IMR-90 (cell line): ENCODE measurements at regions not wholly inside any gene's neighbourhood (a gene's known extent, or its start where the extent isn't known, plus 50 kb on each side); places are given as distances from the start of the nearest gene placed in this dataset.

ENCODE experiments used
- ATAC-seq: fragments of 200-7000 bp; cut with Tn5 transposase; 2 replicates; pipeline ENCODE4 v1.9.1; 2020; ENCODE audit warnings: low read depth, mild to moderate bottlenecking, moderate library complexity
- BruUV-seq: library from RNA; stranded (reverse); fragments of 400-500 nt; replicated peaks from 2 replicates; lab custom pipeline; 2021; lab: Mats Ljungman, UMichigan
- CTCF ChIA-PET: fragments of 300-600 bp; formaldehyde crosslinking; extraction: SDS; loops from one replicate; lab custom pipeline; 2021; ENCODE audit warnings: antibody characterized with exemption; lab: Yijun Ruan, JAX
- POLR2A ChIA-PET: fragments of 300-600 bp; sonication (Branson Sonifier 250); formaldehyde crosslinking; loops from one replicate; lab custom pipeline; 2022; ENCODE audit warnings: antibody characterized with exemption; ENCODE audit not compliant: unreplicated experiment; lab: Charles Lee
- DNase-seq: peaks from one replicate; pipeline ENCODE4 v3.0.0; 2013
- H2AFZ ChIP-seq: replicated peaks from 2 replicates; pipeline ENCODE3; 2013; ENCODE audit warnings: low read length, mild to moderate bottlenecking; ENCODE audit not compliant: poor library complexity
- H2AK5ac ChIP-seq: 2 replicates; pipeline ENCODE4 v1.6.1; 2013; ENCODE audit warnings: low read depth, low read length, inconsistent platforms
- H2AK9ac ChIP-seq: replicated peaks from 2 replicates; pipeline ENCODE3; 2013; ENCODE audit warnings: mild to moderate bottlenecking, low read depth, low read length, moderate library complexity; ENCODE audit not compliant: poor library complexity
- H2BK120ac ChIP-seq: 2 replicates; pipeline ENCODE4 v1.6.1; 2013; ENCODE audit warnings: low read depth, low read length, inconsistent platforms
- H2BK15ac ChIP-seq: 3 replicates; pipeline ENCODE4 v1.6.1; 2013; ENCODE audit warnings: low read depth, low read length, inconsistent platforms
- H2BK20ac ChIP-seq: 2 replicates; pipeline ENCODE4 v1.6.1; 2013; ENCODE audit warnings: low read depth, mild to moderate bottlenecking, inconsistent platforms, low read length, moderate library complexity
- H2BK5ac ChIP-seq: 2 replicates; pipeline ENCODE4 v1.6.1; 2013; ENCODE audit warnings: mild to moderate bottlenecking, low read depth, low read length, inconsistent platforms; ENCODE audit not compliant: poor library complexity, severe bottlenecking
- H3K14ac ChIP-seq: replicated peaks from 2 replicates; pipeline ENCODE4 v1.6.1; 2013; ENCODE audit warnings: low read depth, low read length, inconsistent platforms
- H3K18ac ChIP-seq: 2 replicates; pipeline ENCODE4 v1.6.1; 2013; ENCODE audit warnings: low read depth, low read length, control low read depth
- H3K23ac ChIP-seq: 2 replicates; pipeline ENCODE4 v1.6.1; 2013; ENCODE audit warnings: low read depth, low read length, inconsistent platforms
- H3K27ac ChIP-seq: 2 replicates; pipeline ENCODE4 v1.5.1; 2013; ENCODE audit warnings: mild to moderate bottlenecking, control low read depth, low read length; ENCODE audit not compliant: insufficient read depth
- H3K27me3 ChIP-seq: 2 replicates; pipeline ENCODE4 v1.6.1; 2013; ENCODE audit warnings: low read length; ENCODE audit not compliant: control insufficient read depth, insufficient read depth
- H3K36me3 ChIP-seq: 2 replicates; pipeline ENCODE4 v1.6.1; 2013; ENCODE audit warnings: low read length, mixed read lengths; ENCODE audit not compliant: control insufficient read depth, insufficient read depth
- H3K4ac ChIP-seq: 2 replicates; pipeline ENCODE4 v1.6.1; 2013; ENCODE audit warnings: low read depth, low read length, inconsistent platforms
- H3K4me1 ChIP-seq: 2 replicates; pipeline ENCODE4 v1.6.1; 2013; ENCODE audit warnings: low read length, mixed read lengths; ENCODE audit not compliant: control insufficient read depth, insufficient read depth
- H3K4me2 ChIP-seq: 2 replicates; pipeline ENCODE4 v1.6.1; 2013; ENCODE audit warnings: low read depth, mild to moderate bottlenecking, control low read depth, low read length, moderate library complexity
- H3K4me3 ChIP-seq: 2 replicates; pipeline ENCODE4 v1.5.1; 2013; ENCODE audit warnings: low read depth, mild to moderate bottlenecking, control low read depth, low read length, moderate library complexity; ENCODE audit not compliant: insufficient read depth
- H3K56ac ChIP-seq: 2 replicates; pipeline ENCODE4 v1.6.1; 2013; ENCODE audit warnings: low read length, inconsistent platforms; ENCODE audit not compliant: insufficient read depth; ENCODE audit errors: extremely low read depth
- H3K79me1 ChIP-seq, 2 experiments: 2 replicates each; pipeline ENCODE4 v1.6.1; 2013; ENCODE audit warnings: low read length in 2 of 2, inconsistent platforms in 1 of 2, low read depth in 1 of 2
- H3K9ac ChIP-seq: 2 replicates; pipeline ENCODE4 v1.6.1; 2013; ENCODE audit warnings: low read depth, low read length, control low read depth
- H3K9me1 ChIP-seq: 2 replicates; pipeline ENCODE4 v1.6.1; 2013; ENCODE audit warnings: low read length, inconsistent platforms; ENCODE audit not compliant: insufficient read depth
- H3K9me3 ChIP-seq: 2 replicates; pipeline ENCODE4 v1.6.1; 2013; ENCODE audit warnings: low read length; ENCODE audit not compliant: control insufficient read depth, insufficient read depth
- H4K20me1 ChIP-seq: 2 replicates; pipeline ENCODE4 v1.6.1; 2013; ENCODE audit warnings: low read length, inconsistent platforms; ENCODE audit not compliant: insufficient read depth
- H4K5ac ChIP-seq: 2 replicates; pipeline ENCODE4 v1.6.1; 2013; ENCODE audit warnings: mild to moderate bottlenecking, low read depth, low read length, control low read depth
- H4K8ac ChIP-seq, 2 experiments: 2 replicates each; pipeline ENCODE4 v1.6.1; 2013; ENCODE audit warnings: low read depth in 2 of 2, low read length in 2 of 2, control low read depth in 1 of 2, inconsistent platforms in 1 of 2
- H4K91ac ChIP-seq: 2 replicates; pipeline ENCODE4 v1.6.1; 2013; ENCODE audit warnings: low read depth, low read length, inconsistent platforms; ENCODE audit not compliant: insufficient read depth
- BHLHE40 ChIP-seq: fragments of 150-350 bp; IDR thresholded peaks from 2 replicates; pipeline ENCODE4 v1.6.1; 2016; ENCODE audit warnings: mild to moderate bottlenecking, low read depth, low read length
- CEBPB ChIP-seq: IDR thresholded peaks from 2 replicates; pipeline ENCODE4 v1.6.1; 2012; ENCODE audit warnings: low read depth, low read length, improper control_type of control experiment
- CHD1 ChIP-seq: IDR thresholded peaks from 2 replicates; pipeline ENCODE4 v1.6.1; 2012; ENCODE audit warnings: low read depth, low read length, improper control_type of control experiment
- FOS ChIP-seq: fragments of 150-350 bp; IDR thresholded peaks from 2 replicates; pipeline ENCODE4 v1.6.1; 2016; ENCODE audit warnings: low read depth, low read length
- MAFK ChIP-seq: IDR thresholded peaks from 2 replicates; pipeline ENCODE4 v1.6.1; 2012; ENCODE audit warnings: low read depth, low read length, improper control_type of control experiment
- MAZ ChIP-seq: IDR thresholded peaks from 2 replicates; pipeline ENCODE4 v1.6.1; 2012; ENCODE audit warnings: low read depth, mild to moderate bottlenecking, low read length, improper control_type of control experiment, moderate library complexity, borderline replicate concordance
- MXI1 ChIP-seq: IDR thresholded peaks from 2 replicates; pipeline ENCODE4 v1.6.1; 2012; ENCODE audit warnings: low read depth, mild to moderate bottlenecking, low read length, moderate library complexity, borderline replicate concordance
- POLR2A ChIP-seq: IDR thresholded peaks from 2 replicates; pipeline ENCODE4 v1.6.1; 2012; ENCODE audit warnings: mild to moderate bottlenecking, low read depth, low read length
- RFX5 ChIP-seq: IDR thresholded peaks from 2 replicates; pipeline ENCODE4 v1.8.0; 2012; ENCODE audit warnings: low read depth, mild to moderate bottlenecking, low read length, moderate library complexity
- WGBS, 2 experiments: methylation state at CpG; one replicate each; pipeline versions ENCODE4 v1.1.5 to v1.1.7; 2013; ENCODE audit warnings: missing lambda C conversion rate in 2 of 2; ENCODE audit not compliant: insufficient read length in 1 of 2; ENCODE audit errors: extremely low coverage in 2 of 2; 5-methylcytosine and 5-hydroxymethylcytosine counted together
- dilution Hi-C: fragments of 300-500 bp; cut with HindIII; formaldehyde crosslinking; loops from one replicate; pipeline ENCODE4 v1.14.3; 2018; ENCODE audit warnings: low sequenced_read_pairs; ENCODE audit not compliant: unreplicated experiment
- in situ Hi-C: fragments of 300-500 bp; cut with MboI; formaldehyde crosslinking; loops from 3 replicates; pipeline ENCODE4 v1.14.3; 2019; ENCODE audit warnings: low sequenced_read_pairs, inconsistent platforms, mixed read lengths
- intact Hi-C: fragments of 100-400 bp; cut with micrococcal nuclease; formaldehyde crosslinking; loops from 2 replicates; pipeline ENCODE4 v1.10.0; 2022
- TF ChIP-seq, protein P1 (sequence below): fragments of 150-350 bp; IDR thresholded peaks from 2 replicates; pipeline ENCODE4 v1.6.1; 2016; ENCODE audit warnings: low read depth, mild to moderate bottlenecking, low read length, moderate library complexity, borderline replicate concordance
- TF ChIP-seq, protein P2 (sequence below): fragments of 150-350 bp; IDR thresholded peaks from 2 replicates; pipeline ENCODE4 v1.6.1; 2017; ENCODE audit warnings: mild to moderate bottlenecking, antibody characterized with exemption, low read length, low read depth
- TF ChIP-seq, protein P3 (sequence below): conservative IDR thresholded peaks from 2 replicates; pipeline ENCODE4 v1.5.1; 2012; ENCODE audit warnings: mild to moderate bottlenecking, low read depth, low read length, improper control_type of control experiment

DNA sequence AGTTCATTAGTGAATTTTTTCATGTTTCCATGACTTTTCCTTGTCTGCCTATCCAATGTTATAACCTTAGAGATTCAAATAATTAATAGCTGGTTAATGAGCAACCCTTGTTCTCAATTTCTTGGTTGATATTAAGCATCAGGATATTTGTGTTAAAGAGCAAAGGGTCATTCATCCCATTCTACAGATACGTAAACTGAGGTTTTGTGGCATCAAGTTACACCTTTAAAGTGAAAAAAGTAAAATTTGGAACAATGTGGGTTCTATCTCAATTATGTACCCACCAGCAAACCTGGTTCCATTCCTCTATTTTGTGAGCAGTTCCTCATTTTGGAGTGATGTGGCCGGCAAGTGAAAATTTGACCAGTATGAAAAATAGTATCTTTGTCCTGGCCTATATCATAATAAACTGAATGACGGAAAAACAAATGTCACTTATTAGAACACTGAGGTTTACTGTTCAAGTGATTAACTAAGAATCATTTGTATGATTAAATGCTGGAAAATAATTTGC, 220.5 kb upstream of the ATP5MC3 start:
- BruUV-seq, result no TSS peak
- CTCF ChIA-PET, result no interaction called here
- H2BK120ac ChIP-seq, result no peak overlapping the region
- no peak overlapping the region for H2AFZ ChIP-seq
- intact Hi-C loops (no loop called here), in situ Hi-C loops (no loop called here), dilution Hi-C loops (no loop called here)
- no peak overlapping the region for H3K27ac ChIP-seq
- H3K4ac ChIP-seq, result no peak overlapping the region
- no peak overlapping the region for H3K9ac ChIP-seq
- TF ChIP-seq CEBPB, result no peak
- no peak for TF ChIP-seq BHLHE40
- no peak for TF ChIP-seq FOS
- TF ChIP-seq RFX5, result no peak
- TF ChIP-seq, protein P1, sequence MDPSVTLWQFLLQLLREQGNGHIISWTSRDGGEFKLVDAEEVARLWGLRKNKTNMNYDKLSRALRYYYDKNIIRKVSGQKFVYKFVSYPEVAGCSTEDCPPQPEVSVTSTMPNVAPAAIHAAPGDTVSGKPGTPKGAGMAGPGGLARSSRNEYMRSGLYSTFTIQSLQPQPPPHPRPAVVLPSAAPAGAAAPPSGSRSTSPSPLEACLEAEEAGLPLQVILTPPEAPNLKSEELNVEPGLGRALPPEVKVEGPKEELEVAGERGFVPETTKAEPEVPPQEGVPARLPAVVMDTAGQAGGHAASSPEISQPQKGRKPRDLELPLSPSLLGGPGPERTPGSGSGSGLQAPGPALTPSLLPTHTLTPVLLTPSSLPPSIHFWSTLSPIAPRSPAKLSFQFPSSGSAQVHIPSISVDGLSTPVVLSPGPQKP, result no peak
- TF ChIP-seq POLR2A, result no peak
- TF ChIP-seq MAFK, result no peak
- TF ChIP-seq MAZ, result no peak
- TF ChIP-seq, protein P2, sequence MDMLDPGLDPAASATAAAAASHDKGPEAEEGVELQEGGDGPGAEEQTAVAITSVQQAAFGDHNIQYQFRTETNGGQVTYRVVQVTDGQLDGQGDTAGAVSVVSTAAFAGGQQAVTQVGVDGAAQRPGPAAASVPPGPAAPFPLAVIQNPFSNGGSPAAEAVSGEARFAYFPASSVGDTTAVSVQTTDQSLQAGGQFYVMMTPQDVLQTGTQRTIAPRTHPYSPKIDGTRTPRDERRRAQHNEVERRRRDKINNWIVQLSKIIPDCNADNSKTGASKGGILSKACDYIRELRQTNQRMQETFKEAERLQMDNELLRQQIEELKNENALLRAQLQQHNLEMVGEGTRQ, result no peak
- TF ChIP-seq, protein P3, sequence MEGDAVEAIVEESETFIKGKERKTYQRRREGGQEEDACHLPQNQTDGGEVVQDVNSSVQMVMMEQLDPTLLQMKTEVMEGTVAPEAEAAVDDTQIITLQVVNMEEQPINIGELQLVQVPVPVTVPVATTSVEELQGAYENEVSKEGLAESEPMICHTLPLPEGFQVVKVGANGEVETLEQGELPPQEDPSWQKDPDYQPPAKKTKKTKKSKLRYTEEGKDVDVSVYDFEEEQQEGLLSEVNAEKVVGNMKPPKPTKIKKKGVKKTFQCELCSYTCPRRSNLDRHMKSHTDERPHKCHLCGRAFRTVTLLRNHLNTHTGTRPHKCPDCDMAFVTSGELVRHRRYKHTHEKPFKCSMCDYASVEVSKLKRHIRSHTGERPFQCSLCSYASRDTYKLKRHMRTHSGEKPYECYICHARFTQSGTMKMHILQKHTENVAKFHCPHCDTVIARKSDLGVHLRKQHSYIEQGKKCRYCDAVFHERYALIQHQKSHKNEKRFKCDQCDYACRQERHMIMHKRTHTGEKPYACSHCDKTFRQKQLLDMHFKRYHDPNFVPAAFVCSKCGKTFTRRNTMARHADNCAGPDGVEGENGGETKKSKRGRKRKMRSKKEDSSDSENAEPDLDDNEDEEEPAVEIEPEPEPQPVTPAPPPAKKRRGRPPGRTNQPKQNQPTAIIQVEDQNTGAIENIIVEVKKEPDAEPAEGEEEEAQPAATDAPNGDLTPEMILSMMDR, result no peak
- no peak for TF ChIP-seq CHD1
- no peak for TF ChIP-seq MXI1
- POLR2A ChIA-PET, result no interaction called here
- H3K9me3 ChIP-seq, result no peaks in the 10 kb centered on the region
- H3K4me1 ChIP-seq, result no peaks in the 10 kb centered on the region
- H3K79me1 ChIP-seq, result no peaks in the 10 kb centered on the region
- H3K4me3 ChIP-seq, result no peak overlapping the region
- H2AK5ac ChIP-seq, result no peak overlapping the region
- H2BK5ac ChIP-seq, result no peak overlapping the region
- no peak overlapping the region for H4K5ac ChIP-seq
- H3K27me3 ChIP-seq, result no peaks in the 10 kb centered on the region
- no peak overlapping the region for H4K91ac ChIP-seq
- no peak overlapping the region for H2BK15ac ChIP-seq
- H3K56ac ChIP-seq, result no peak overlapping the region
- H2BK20ac ChIP-seq, result no peak overlapping the region
- no peak overlapping the region for H3K14ac ChIP-seq
- H3K36me3 ChIP-seq, result no peaks in the 10 kb centered on the region
- H2AK9ac ChIP-seq, result no peak overlapping the region
- no peak overlapping the region for H3K23ac ChIP-seq
- no peaks in the 10 kb centered on the region for H3K9me1 ChIP-seq
- no peak overlapping the region for H4K8ac ChIP-seq
- H3K4me2 ChIP-seq, result no peak overlapping the region
- H3K18ac ChIP-seq, result no peak overlapping the region
- no CpG with 5 or more reads among the region's 3 CpGs for WGBS, 2 experiments
- no peak for ATAC-seq
- no peak for DNase-seq
- no peaks in the 10 kb centered on the region for H4K20me1 ChIP-seq
